HK-2 (cell line): ENCODE measurements at regions not wholly inside any gene's neighbourhood (a gene's known extent, or its start where the extent isn't known, plus 50 kb on each side); places are given as distances from the start of the nearest gene placed in this dataset.
A peak's percentile ranks its signal among the peaks of the same experiment; 100 is the strongest.
"Not testable (repeated sequence)": the region's sequence is repeated elsewhere in the genome, so short reads cannot be mapped to it uniquely, and the experiment has no call there.

ENCODE experiments used
- DNase-seq: peaks from one replicate; pipeline ENCODE4 v3.0.0-alpha.2; 2018; ENCODE audit not compliant: unreplicated experiment

DNA sequence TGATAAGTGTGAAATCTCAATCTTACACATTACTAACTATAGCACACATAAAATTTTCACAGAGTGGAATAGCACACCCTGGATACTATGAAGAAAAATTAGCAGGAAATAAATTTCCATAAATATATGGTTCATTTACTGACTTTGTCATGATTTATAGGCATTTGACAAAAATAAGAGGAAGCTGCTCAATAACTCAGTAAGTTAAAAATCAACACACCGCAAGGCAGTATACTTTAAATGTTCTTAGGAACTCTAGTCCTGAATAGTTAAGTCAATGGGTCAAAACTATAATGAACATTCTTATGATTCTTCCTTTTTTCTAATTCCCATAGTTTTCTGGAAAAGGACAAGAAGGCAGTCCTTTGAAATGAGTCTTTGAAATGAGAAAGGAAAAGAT lies 1557.8 kb upstream of the RAG2 start:
- DNase-seq: no peak

DNA sequence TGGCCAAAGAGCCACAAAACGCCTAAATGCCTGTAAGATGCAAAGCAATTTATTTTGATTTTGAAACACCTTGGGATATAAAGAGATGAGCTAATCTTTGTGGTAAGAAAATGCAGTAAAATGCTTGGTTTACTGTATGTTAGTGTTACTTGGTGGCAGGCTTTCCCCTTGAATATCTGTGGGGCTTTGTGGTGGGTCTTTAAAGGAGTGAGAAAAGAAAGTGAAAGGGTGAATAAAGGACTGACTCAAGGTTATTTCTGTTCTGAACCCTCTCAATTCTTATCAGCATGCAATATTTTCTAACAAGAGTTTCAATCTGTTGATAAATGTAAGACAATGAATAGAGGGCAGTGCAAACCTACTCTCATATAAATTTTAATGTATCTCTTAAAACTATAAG lies 1555.9 kb upstream of the RAG2 start:
- no peak for DNase-seq

DNA sequence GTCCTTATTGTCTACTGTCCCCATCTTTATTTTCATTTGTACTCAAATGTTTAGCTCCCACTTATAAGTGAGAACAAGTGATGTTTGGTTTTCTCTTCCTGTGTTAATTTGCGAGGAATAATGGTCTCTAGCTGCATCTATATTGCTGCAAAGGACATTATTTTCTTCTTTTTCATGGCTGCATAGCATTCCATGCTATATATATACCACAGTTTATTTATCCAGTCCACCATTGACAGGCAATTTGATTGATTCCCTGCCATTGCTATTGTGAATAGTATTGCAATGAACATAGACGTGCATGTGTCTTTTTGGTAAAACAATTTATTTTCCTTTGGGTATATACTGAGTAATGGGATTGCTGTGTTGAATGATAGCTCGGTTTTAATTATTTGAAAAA lies 1545.8 kb upstream of the RAG2 start:
- DNase-seq: no peak

DNA sequence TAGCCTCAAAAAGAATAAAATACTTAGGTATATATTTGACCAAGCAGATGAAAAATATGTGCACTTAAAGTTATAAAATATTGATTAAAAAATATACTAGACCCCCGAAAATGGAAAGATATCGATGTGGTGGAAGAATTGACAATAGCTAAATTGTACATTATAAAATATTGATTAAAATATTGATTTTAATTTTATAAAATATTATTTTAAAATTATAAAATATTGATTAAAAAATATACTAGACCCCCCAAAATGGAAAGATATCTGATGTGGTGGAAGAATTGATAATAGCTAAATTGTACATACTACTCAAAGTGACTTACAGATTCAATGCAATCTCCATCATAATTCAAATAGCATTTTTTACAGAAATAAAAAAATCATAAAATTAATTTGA lies 1540.9 kb upstream of the RAG2 start:
- no peak for DNase-seq

DNA sequence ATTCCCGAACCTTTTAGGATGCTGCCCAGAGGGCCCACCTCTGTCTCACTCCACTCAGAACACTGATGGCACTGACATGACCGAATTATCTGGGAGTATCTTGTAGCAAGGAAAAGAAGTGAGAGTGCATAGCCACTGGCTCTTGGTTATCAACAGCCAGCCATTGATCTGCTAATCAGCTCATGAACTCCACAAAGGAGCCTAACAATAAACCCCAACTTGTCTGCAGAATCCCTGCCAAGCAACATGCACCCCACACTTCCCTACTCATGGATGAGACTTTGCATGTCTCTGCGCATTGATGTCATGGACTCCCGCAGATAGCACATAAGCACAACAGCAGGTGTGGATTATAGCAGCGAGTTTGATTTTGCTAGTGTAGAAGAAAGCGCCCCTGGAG lies 1538.9 kb upstream of the RAG2 start:
- DNase-seq: no peak

DNA sequence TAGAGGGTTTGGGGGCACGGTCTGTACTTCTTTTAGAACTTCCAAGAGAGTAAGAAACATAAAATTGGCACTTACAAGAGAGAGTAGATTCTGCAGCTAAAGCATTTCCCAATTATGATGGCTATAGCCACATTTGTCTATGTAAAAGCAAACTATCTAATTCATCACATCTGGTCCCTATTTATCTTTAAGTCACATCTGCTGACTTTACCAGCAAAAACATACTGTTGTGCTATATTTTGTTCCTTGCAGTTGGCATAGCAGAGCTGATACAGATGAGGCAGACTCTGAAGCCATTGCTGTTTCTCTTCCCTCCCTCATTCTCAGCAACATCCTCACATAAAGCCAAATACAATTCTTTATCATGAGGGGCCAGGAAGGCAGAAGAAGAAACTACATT lies 1533.5 kb upstream of the RAG2 start:
- DNase-seq: no peak

DNA sequence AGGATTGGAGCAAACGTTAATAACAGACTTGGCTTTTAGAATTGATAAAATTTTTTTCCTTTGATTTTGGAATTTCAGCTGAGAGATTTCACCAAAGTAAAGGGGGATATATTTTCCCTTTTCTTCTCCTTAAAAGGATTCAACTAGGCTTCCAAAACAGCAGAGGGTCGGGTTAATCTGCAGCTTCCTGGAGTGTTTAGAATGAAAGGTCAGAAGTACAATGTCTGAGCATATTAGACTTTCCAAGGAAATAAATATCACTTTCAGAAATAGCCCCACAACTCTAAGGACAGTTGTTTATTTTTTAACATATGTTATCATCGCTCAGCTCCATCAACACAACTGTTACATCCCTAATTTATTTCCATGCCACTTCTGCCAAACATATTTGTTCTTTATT lies 1532.9 kb upstream of the RAG2 start:
- DNase-seq: no peak

DNA sequence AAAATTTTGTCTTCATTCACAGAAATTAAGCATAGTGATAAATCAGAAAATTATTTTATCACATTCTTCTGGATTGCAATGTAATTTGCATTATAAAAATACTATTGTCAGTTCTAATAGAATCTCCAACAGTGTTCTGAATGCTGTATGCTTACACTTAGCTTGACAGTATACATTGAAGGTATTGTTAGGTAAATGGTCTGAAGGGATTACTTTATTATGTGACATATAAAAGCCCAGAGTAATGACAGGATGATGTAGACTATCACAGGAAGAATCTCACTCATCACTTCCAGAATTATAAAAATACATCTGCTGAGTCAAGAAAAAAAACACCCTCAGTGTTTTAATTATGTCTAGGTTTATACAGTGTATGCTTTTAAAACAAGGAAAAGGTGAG lies 1532.5 kb upstream of the RAG2 start:
- no peak for DNase-seq

DNA sequence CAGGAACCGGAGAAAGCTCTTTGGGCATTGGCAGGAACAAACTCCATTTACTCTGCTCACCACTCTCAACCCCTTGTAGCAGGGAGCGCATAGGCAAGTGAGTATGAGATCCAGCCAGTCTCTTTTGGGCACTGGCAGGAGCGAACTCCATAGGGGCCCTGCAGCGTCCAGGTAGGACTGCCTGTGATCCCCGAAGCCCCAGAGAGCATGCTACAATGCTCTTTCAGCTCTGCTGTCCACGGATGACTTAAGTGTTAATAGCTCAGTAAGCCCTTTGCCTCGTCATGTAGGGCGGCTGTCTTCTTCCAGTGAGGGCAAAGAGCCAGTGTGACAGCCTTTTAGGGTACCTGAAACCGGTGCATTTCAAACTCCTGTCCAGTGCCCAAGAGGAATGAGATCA lies 1525.6 kb upstream of the RAG2 start:
- DNase-seq: no peak

DNA sequence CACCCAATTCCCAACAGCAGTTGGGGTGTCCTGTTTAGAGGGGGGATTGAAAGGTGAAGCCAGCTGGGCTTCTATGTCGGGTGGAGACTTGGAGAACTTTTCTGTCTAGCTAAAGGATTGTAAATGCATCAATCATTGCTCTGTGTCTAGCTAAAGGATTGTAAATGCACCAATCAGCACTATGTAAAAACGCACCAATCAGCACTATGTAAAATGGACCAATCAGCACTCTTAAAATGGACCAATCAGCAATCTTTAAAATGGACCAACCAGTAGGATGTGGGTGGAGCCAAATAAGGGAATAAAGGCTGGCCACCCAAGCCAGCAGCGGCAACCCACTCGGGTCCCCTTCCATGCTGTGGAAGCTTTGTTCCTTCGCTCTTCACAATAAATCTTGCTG lies 1518.6 kb upstream of the RAG2 start:
- DNase-seq: not testable (repeated sequence)

DNA sequence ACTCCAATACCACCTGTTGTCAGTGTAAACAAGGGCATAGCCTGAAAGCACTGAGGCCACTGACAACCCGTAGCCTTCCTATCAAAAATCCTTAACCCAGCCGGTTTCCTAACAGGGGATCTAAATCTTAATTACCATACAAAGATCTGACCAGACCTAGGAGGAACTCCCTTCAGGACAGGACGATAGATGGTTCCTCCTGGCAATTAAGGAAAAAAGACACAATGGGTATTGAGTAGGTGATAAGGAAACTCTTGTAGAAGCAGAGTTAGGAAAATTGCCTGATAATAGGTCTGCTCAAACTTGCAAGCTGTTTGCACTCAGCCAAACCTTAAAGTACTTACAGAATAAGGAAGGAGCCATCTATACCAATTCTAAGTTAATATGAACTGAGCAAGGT lies 1517.3 kb upstream of the RAG2 start:
- DNase-seq: not testable (repeated sequence)

DNA sequence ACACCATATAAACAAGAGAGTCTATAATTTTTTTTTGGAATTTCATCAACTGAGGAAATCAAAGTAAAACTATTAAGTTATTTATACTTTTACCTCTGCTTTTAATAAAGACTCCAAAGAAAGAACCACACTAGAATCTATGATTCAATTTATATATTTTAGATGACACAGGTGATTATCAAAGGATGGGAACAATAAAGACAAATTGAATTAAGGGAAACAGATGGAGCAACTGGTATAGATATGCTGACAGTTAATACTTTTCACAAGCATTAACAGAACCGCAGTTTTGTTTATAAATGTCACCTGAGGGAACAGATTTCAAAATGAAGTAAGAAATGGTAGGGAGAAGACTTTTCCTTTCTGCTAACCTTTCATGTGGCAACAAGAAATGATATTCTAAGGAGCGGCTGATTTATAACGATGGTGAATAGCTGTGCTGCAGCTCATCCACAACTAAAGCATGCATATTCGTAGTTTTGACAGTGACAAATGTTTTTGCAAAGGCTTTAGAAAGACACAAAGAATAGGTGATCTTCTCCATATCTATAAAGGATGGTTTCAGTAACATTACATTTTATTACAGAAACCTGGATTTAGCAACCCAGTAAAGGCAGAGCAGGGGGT lies 1502.9 kb upstream of the RAG2 start:
- DNase-seq: no peak

DNA sequence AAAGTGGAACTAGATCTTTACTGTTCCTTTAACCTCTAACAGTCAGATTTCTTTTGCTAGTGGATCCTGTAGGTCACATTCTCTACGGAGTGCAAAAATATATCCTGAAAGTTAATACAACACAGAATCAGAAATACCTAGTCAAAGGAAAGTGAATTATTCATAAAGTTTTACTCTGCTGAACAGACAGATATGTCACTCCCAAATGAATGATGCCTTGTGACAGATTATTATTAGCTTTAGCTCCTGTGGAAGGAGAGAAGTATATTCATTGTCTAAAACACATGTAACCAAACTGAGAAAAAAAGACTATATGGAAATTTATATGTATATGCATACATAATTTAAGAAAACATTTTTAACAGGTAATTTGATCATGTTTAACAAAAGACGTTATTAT lies 1497.2 kb upstream of the RAG2 start:
- no peak for DNase-seq

DNA sequence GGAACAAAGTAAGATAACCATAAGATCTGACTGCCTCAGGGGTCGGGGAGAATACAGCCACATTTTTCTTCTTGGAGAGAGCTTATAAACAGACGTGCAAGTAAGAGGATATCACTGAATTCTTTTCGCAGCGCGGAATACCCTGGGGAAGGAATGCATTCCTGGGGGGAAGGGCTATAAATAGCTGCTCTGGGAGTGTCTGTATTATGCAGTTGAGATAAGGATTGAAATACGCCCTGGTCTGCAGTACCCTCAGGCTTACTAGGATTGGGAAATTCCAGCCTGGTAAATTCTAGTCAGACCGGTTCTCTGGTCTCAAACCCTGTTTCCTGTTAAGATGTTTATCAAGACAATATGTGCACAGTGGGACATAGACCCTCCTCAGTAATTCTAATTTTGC lies 1491.7 kb upstream of the RAG2 start:
- no peak for DNase-seq

DNA sequence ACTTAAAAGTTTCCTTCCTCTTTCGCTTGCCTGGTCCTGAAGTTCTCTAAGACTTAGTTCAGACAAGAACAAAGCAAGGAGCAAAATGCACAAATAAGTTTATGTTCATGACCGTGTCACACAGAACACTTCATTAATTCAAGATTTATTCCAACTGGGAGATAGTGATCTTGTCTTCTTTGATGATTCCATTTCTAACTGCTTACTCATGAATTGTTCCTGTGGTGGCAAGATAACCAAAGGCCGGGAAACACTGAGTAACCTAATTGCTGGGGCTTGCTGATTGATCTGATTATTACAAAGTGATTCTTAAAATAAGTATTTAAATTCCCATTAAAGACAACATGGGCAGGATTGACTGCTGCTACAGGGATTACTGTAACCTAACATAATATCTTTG lies 1462.9 kb upstream of the RAG2 start:
- no peak for DNase-seq

DNA sequence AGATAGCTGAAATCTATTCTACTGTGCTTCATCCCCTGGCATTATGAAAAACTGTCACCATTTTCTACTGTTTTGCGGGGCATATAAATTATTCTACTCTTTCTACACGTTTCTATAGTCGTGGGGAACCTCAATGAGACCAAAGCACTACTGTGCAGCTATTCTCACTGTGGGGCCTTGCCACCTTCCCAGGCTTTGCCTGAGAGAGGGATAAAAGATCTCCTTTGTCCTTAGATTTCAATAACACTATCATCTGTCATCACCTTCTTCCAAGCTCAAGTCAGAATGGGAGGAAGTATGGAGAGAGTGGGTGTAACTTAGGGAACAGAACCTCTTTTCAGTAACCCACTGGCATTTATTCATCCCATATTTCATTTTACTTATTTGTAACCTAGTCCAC lies 1462.1 kb upstream of the RAG2 start:
- no peak for DNase-seq

DNA sequence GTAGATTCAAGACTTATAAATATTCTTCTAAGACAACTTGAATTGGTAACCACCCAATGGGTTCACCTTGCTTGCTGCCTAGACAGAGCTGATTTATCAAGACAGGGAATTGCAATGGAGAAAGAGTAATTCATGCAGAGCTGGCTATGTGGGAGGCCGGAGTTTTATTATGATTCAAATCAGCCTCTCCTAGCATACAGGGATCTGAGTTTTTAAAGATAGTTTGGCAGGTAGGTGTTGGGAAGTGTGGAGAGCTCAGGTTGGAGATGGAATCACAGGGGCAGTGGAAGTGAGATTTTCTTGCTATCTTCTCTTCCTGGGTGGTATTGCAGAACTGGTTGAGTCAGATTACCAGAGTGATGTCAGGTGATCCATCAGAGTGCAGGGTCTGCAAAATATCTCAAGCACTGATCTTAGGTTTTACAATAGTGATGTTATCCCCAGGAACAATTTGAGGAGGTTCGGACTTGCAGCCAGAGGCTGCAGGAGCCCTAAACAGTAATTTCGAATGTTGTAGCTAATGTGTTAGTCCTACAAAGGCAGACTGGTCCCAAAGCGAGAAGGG lies 1448.6 kb upstream of the RAG2 start:
- DNase-seq: no peak

DNA sequence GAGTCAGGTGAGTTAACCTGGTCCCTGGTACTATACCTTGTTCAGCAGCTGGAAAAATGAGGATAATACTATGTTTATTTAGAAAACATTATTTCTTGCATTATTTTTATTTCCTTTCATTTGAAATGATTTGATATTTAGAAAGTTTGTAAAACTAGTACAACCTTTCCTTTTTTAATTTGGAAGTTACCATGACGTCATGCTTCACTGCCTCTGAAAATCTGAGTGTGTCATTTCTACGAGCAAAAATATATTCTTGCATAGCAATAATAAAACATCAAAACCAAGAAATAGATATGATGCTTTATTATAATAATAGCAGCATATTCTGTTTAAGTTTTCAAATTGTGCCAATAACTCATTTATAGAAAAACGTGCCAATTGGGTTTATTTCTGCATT lies 1445.0 kb upstream of the RAG2 start:
- no peak for DNase-seq

DNA sequence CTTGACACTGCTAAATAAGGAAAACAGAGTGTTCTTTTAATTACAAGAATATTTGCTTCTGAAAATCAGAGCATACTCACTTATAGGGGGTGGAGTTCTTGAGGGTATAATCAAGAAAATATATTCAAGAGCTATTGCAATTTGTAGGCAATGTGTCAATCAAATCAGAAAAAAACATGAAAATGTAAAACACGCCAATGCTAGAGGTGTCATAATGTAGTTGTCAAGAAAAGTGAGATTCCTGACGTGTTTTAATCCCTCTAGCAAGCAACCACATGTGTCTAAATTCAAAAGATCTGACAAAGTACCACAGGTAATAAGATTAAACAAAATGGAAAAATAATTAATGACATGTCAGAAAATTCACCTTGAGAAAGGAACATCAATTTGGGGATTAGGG lies 1440.7 kb upstream of the RAG2 start:
- DNase-seq: no peak

DNA sequence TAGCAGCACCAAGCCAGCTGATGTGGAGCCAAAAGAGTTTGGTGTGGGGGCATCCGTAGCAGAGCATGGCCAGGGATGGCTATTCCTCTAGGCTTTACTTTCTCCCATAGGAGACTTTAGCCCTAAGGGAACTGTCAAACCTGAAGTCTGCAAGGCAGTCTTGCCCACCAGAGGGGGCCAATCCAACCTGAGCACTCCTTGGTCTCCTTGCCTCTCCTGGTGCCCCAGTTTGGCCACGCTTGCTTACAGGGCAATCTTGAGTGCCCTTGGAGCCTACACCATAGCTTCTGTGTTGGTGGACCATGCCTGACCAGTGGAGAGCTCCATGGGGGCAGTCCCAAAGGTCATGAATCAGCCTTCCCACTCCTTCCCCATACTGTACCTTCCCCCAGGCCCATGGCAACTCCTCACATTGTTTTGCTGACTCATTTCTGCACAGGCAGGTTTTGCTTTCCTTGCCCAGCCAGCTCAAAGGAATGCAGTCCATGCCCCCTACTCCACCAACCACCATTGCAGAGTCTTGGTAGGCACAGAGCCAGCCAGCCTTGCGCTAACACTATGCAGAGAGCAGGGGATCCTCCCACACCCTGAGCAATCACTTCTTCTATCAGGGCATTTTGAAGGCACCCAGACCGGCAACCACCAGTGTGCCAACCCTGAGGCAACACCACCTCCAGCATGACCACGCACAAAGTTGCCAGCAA lies 1421.2 kb upstream of the RAG2 start:
- peak; percentile 15 for DNase-seq

DNA sequence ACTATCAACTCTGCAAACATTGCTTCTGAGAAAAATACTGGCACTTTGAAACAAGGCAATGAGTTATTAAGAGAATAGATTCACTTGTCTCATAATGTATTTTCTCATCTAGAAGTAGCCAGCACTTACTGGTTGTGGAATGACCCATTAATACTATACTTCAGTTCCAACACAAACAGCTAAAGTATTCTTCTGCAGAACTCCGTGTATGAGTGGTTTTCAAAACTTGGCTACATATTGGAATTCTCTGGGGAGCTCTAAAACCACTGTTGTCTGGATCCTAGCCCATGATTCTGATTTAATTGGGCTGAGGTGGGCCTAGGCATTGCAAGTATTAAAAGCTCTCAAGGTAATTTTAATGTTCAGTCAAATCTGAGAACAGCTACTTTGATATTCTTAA lies 1416.4 kb upstream of the RAG2 start:
- no peak for DNase-seq

DNA sequence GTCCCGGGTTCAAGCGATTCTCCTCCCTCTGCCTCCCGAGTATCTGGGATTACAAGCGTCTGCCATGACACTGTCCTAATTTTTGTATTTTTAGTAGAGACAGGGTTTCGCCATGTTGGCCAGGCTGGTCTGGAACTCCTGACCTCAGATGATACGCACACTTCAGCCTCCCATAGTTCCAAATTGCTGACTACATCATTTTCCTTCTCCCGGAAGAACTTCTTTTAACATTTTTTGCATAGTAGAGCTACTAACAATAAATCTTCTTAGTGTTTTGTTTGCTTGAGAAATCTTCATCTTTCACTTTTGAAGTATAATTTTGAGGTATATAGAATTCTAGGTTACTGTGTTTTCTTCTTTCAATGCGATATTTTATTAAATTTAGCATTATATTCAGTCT lies 1415.1 kb upstream of the RAG2 start:
- no peak for DNase-seq

DNA sequence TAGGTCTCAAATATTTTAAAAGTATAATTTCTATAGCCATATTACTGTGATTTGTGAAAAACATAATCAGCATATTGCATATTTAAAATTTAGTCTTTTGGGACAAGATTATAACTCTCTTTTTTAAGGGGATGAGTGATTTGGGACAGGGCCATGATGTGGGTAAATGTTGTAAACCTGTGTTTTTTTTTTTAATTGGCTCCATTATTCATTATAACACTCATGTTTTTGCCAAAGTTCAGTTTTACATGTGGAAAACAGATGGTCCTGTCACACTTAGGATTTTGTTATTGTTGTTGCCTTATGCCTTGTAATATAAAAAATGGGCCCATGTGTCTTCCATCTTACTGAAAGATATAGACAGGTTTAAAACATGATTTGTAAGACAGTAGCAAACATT lies 1413.5 kb upstream of the RAG2 start:
- no peak for DNase-seq

DNA sequence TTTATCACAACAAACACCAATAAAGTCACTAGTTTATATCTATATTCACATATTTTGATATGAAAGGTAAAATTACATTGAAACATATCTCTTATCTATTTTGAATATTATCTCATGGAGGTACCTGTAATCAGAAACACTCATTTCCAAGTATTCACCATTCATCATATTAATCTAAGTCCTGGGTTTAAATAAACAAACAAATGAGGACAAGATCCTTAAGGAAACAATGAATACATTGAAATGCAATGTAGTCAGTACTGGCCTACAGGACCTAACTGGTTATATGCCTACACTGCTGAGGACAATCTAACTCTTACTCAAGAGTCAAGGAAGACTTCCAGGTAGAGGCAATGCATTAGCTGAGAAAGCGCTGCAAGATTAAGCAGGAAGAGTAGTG lies 1411.9 kb upstream of the RAG2 start:
- no peak for DNase-seq
